ENCODE measurements at regions not wholly inside any gene's neighbourhood (a gene's known extent, or its start where the extent isn't known, plus 50 kb on each side); places are given as distances from the start of the nearest gene placed in this dataset.

- TF ChIP-seq ARID4B (CRISPR knock-in tag; IDR thresholded peaks at IDR 0.05; ENCODE audit: borderline replicate concordance), result no peak
Observed at GRCh38 chr3:110384601-110385000, 687.0 kb upstream of the NECTIN3 start (continued).

- Mint-ChIP-seq H3K27me3 (ENCODE audit: low read depth) (no peaks in the 10 kb centered on the region), H3K4me3 (no peak overlapping the region), H3K9me3 (peaks cover under 1% of the 10 kb centered on the region; the same call in 1 of the 2 replicates), H3K4me1 (peaks cover 38% of the 10 kb centered on the region), H3K36me3 (no peaks in the 10 kb centered on the region), H3K27ac (no peak overlapping the region)
- CTCF ChIA-PET, result no interaction called here
- no peak for DNase-seq (ENCODE audit: low spot score)
- ATAC-seq, result no peak
- TF ChIP-seq SMAD3 (CRISPR knock-in tag; IDR thresholded peaks at IDR 0.05; ENCODE audit: borderline replicate concordance) (no peak), ZNF396 (CRISPR knock-in tag; IDR thresholded peaks at IDR 0.05; ENCODE audit: borderline replicate concordance) (no peak), ZMAT4 (CRISPR knock-in tag; IDR thresholded peaks at IDR 0.05) (no peak), ATF3 (CRISPR knock-in tag; conservative IDR thresholded peaks at IDR 0.05) (no peak), ZNF317 (CRISPR knock-in tag; IDR thresholded peaks at IDR 0.05; ENCODE audit: borderline replicate concordance, low read depth) (no peak), ZSCAN18 (CRISPR knock-in tag; IDR thresholded peaks at IDR 0.05) (no peak), ETV6 (CRISPR knock-in tag; IDR thresholded peaks at IDR 0.05) (no peak), PREB (CRISPR knock-in tag; IDR thresholded peaks at IDR 0.05; ENCODE audit: borderline replicate concordance) (no peak), ELF4 (CRISPR knock-in tag; IDR thresholded peaks at IDR 0.05; ENCODE audit: low read depth) (no peak), MXD4 (CRISPR knock-in tag; IDR thresholded peaks at IDR 0.05; ENCODE audit: borderline replicate concordance) (no peak), JAZF1 (CRISPR knock-in tag; IDR thresholded peaks at IDR 0.05) (no peak)
- POLR2A ChIA-PET, result no interaction called here
Observed at GRCh38 chr3:110389005-110389404, 682.6 kb upstream of the NECTIN3 start.

GRCh38 chr3:110390372-110390771 lies 681.2 kb upstream of the NECTIN3 start:
- Mint-ChIP-seq H3K36me3 (no peaks in the 10 kb centered on the region), H3K9me3 (peaks cover 7% of the 10 kb centered on the region; the same call in 1 of the 2 replicates), H3K4me3 (no peak overlapping the region; the same call in 1 of the 2 replicates), H3K4me1 (peaks cover 34% of the 10 kb centered on the region), H3K27me3 (ENCODE audit: low read depth) (no peaks in the 10 kb centered on the region), H3K27ac (peak overlapping the region; percentile 78)
- TF ChIP-seq KAT7 (CRISPR knock-in tag; IDR thresholded peaks at IDR 0.05; ENCODE audit: borderline replicate concordance) (no peak), MAX (CRISPR knock-in tag; IDR thresholded peaks at IDR 0.05) (no peak), ZSCAN18 (CRISPR knock-in tag; IDR thresholded peaks at IDR 0.05) (no peak), GTF2I (CRISPR knock-in tag; conservative IDR thresholded peaks at IDR 0.05) (no peak), TEAD1 (CRISPR knock-in tag; IDR thresholded peaks at IDR 0.05) (no peak)
- ChIA-PET CTCF (no interaction called here), POLR2A (no interaction called here)
- ATAC-seq, result no peak
- DNase-seq (ENCODE audit: low spot score), result no peak

All from WTC11 (cell line).